GM18511 (cell line): ENCODE measurements at regions not wholly inside any gene's neighbourhood (a gene's known extent, or its start where the extent isn't known, plus 50 kb on each side); places are given as distances from the start of the nearest gene placed in this dataset.
"Not testable (repeated sequence)": the region's sequence is repeated elsewhere in the genome, so short reads cannot be mapped to it uniquely, and the experiment has no call there.

Source experiments
- ATAC-seq: cut with Tn5 transposase; IDR thresholded peaks from one replicate; pipeline ENCODE4 v1.9.1; 2021; ENCODE audit warnings: mild to moderate bottlenecking, moderate library complexity; ENCODE audit not compliant: unreplicated experiment

DNA sequence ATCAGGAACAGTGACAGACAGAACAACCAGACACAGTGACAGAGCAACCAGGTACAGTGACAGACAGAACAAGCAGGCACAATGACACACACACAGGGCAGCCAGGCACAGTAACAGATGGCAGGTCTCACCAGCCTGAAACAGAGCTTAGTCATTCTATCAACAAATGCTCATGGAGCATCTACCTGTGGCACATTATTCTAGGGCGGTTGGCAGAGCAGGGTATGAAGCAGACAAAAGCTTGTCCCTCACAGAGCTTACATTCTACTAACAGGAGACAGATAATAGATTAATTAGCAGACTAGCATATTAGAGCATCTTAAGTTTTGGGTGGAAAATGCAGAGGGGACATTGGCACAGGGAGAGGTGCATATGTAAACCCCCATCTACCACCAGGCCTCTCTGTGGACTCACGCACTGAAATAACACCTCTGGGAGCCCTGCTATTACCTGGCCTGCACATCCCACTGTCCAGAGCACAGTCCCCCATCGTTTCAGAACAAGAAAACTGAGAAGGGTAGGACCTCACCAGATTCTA, 64.1 kb upstream of the RAB6C start:
- ATAC-seq: no peak

DNA sequence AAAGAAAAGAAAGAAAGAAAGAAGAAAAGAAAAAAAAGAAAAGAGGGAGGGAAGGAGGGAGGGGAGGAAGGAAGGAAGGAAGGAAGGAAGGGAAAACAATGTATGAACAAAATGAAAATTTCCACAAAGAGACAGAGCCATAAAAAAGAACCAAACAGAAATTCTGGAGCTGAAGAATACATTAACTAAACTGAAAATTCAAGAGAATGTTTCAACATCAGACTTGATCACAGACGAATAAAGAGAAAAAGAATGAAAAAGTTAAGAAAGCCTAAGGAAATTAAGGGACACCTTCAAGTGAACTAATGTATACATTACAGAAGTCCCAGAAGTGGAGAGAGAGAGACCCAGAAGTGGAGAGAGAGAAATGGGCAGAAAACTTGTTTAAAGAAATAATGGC, 60.9 kb upstream of the RAB6C start:
- no peak for ATAC-seq

GRCh38 chr2:129922571-129923264, 56.7 kb upstream of the RAB6C start:
- ATAC-seq: no peak

GRCh38 chr2:129923265-129924091, 56.0 kb upstream of the RAB6C start:
- peak; percentile 60 for ATAC-seq

DNA sequence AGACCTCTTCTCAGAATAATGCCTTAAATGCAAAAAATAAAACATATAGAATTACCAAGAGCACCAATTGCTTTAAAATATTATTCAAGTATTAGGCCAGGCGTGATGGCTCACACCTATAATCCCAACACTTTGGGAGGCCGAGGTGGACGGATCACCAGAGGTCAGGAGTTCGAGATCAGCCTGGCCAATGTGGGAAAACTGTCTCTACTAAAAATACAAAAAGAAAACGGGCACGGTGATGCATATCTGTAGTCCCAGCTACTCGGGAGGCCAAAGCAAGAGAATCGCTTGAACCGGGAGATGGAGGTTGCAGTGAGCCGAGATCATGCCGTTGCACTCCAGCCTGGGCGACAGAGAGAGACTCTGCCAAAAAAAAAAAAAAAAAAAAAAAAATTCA, 55.4 kb upstream of the RAB6C start:
- not testable (repeated sequence) for ATAC-seq

DNA sequence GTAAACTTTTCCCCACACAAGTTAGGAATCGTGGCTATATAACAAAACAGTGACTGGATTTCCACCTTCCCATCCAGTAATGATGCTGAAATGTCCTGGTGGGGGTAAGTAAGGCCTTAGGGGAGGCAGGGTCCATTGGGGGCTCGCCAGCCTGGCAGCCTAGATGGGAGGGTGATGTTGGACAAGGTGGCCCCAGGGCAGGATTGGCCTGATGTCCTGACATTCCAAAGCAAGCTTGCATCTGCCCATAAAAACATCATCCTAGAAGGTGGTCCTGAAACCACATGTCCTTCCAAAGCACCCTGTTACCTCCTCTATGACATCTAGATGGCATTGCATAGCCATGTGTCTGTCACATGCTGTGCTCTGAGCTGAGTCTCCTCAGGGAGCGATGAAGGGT, 54.1 kb upstream of the RAB6C start:
- no peak for ATAC-seq

GRCh38 chr2:129927696-129928095, 51.8 kb upstream of the RAB6C start:
- no peak for ATAC-seq

GRCh38 chr2:129929321-129930290, 49.9 kb upstream of the RAB6C start:
- no peak for ATAC-seq
